ENCODE measurements at regions not wholly inside any gene's neighbourhood (a gene's known extent, or its start where the extent isn't known, plus 50 kb on each side); places are given as distances from the start of the nearest gene placed in this dataset.

GRCh38 chr14:100659345-100660001 lies 67.2 kb upstream of the DLK1 start:
- Mint-ChIP-seq H3K9me3 (no peaks in the 10 kb centered on the region), H3K4me3 (no peak overlapping the region), H3K27me3 (ENCODE audit: low read depth) (peaks cover 11% of the 10 kb centered on the region), H3K27ac (peak overlapping the region; percentile 64), H3K4me1 (peaks cover 10% of the 10 kb centered on the region), H3K36me3 (no peaks in the 10 kb centered on the region)
- DNase-seq (ENCODE audit: low spot score in 2 of 2, unreplicated experiment in 2 of 2): no peak
- TF ChIP-seq CTCF (IDR thresholded peaks at IDR 0.05; ENCODE audit: unreplicated experiment): no peak

- H3K27ac Mint-ChIP-seq: peak overlapping the region; percentile 59
- TF ChIP-seq CTCF (IDR thresholded peaks at IDR 0.05; ENCODE audit: unreplicated experiment): no peak
- no peak overlapping the region for H3K4me3 Mint-ChIP-seq
- DNase-seq (ENCODE audit: low spot score in 2 of 2, unreplicated experiment in 2 of 2): no peak
- H3K36me3 Mint-ChIP-seq: no peaks in the 10 kb centered on the region
- H3K9me3 Mint-ChIP-seq: no peaks in the 10 kb centered on the region
- peaks cover 11% of the 10 kb centered on the region for H3K27me3 Mint-ChIP-seq (ENCODE audit: low read depth)
- H3K4me1 Mint-ChIP-seq: peaks cover 18% of the 10 kb centered on the region
These were observed 66.2 kb upstream of the DLK1 start for GRCh38 chr14:100660498-100660881.

- DNase-seq (ENCODE audit: low spot score in 2 of 2, unreplicated experiment in 2 of 2): no peak
- no peaks in the 10 kb centered on the region for H3K36me3 Mint-ChIP-seq
- peak overlapping the region; percentile 59 for H3K27ac Mint-ChIP-seq
- no peak overlapping the region for H3K4me3 Mint-ChIP-seq
- H3K27me3 Mint-ChIP-seq (ENCODE audit: low read depth): peaks cover 5% of the 10 kb centered on the region
- peaks cover 18% of the 10 kb centered on the region for H3K4me1 Mint-ChIP-seq
- TF ChIP-seq CTCF (IDR thresholded peaks at IDR 0.05; ENCODE audit: unreplicated experiment): no peak
- no peaks in the 10 kb centered on the region for H3K9me3 Mint-ChIP-seq
These were observed 65.6 kb upstream of the DLK1 start for GRCh38 chr14:100660882-100661635.

- Mint-ChIP-seq H3K4me3 (no peak overlapping the region), H3K9me3 (no peaks in the 10 kb centered on the region), H3K27ac (peak overlapping the region; percentile 67), H3K27me3 (ENCODE audit: low read depth) (peaks cover 5% of the 10 kb centered on the region), H3K4me1 (peaks cover 21% of the 10 kb centered on the region), H3K36me3 (no peaks in the 10 kb centered on the region)
- peak; percentile 50 to 80 for DNase-seq (ENCODE audit: low spot score in 2 of 2, unreplicated experiment in 2 of 2)
- peak; percentile 100 for TF ChIP-seq CTCF (IDR thresholded peaks at IDR 0.05; ENCODE audit: unreplicated experiment)
These were observed 63.6 kb upstream of the DLK1 start for GRCh38 chr14:100662879-100663760.

GRCh38 chr14:100663761-100664052 lies 63.0 kb upstream of the DLK1 start:
- no peak for TF ChIP-seq CTCF (IDR thresholded peaks at IDR 0.05; ENCODE audit: unreplicated experiment)
- Mint-ChIP-seq H3K27ac (no peak overlapping the region), H3K4me3 (no peak overlapping the region), H3K27me3 (ENCODE audit: low read depth) (peaks cover 5% of the 10 kb centered on the region), H3K36me3 (no peaks in the 10 kb centered on the region), H3K4me1 (peaks cover 21% of the 10 kb centered on the region), H3K9me3 (no peaks in the 10 kb centered on the region)
- DNase-seq (ENCODE audit: low spot score in 2 of 2, unreplicated experiment in 2 of 2): no peak
